Skeletal muscle cell (primary cell): ENCODE measurements at regions not wholly inside any gene's neighbourhood (a gene's known extent, or its start where the extent isn't known, plus 50 kb on each side); places are given as distances from the start of the nearest gene placed in this dataset.
A peak's percentile ranks its signal among the peaks of the same experiment; 100 is the strongest.
"Not testable (repeated sequence)": the region's sequence is repeated elsewhere in the genome, so short reads cannot be mapped to it uniquely, and the experiment has no call there.

Experiments used
- DNase-seq: peaks from one replicate; pipeline ENCODE4 v3.0.0-alpha.2; 2010; ENCODE audit warnings: low read depth
- H3K4me3 ChIP-seq: 2 replicates; pipeline ENCODE4 v1.5.1; 2011; ENCODE audit warnings: low read depth, mild to moderate bottlenecking, control low read depth, low read length, moderate library complexity

GRCh38 chr10:59018977-59019376, 157.5 kb upstream of the PHYHIPL start:
- no peak overlapping the region for H3K4me3 ChIP-seq
- DNase-seq: no peak

GRCh38 chr10:59019603-59020002, 156.8 kb upstream of the PHYHIPL start:
- H3K4me3 ChIP-seq: no peak overlapping the region
- no peak for DNase-seq

GRCh38 chr10:59020502-59020901, 155.9 kb upstream of the PHYHIPL start:
- no peak for DNase-seq
- no peak overlapping the region for H3K4me3 ChIP-seq

GRCh38 chr10:59025981-59026765, 150.3 kb upstream of the PHYHIPL start:
- H3K4me3 ChIP-seq: no peak overlapping the region
- DNase-seq: no peak

- DNase-seq: peak; percentile 13
These were observed 148.3 kb upstream of the PHYHIPL start for GRCh38 chr10:59027975-59028655.

GRCh38 chr10:59033622-59034021, 142.8 kb upstream of the PHYHIPL start:
- H3K4me3 ChIP-seq: no peak overlapping the region
- no peak for DNase-seq

More at GRCh38 chr10:59027975-59028655, 148.3 kb upstream of the PHYHIPL start:
- no peak overlapping the region for H3K4me3 ChIP-seq

- DNase-seq: no peak
- no peak overlapping the region for H3K4me3 ChIP-seq
These were observed 140.0 kb upstream of the PHYHIPL start for GRCh38 chr10:59036311-59037017.

- H3K4me3 ChIP-seq: no peak overlapping the region
- DNase-seq: no peak
These were observed 139.4 kb upstream of the PHYHIPL start for GRCh38 chr10:59037018-59037389.

GRCh38 chr10:59037506-59037905, 138.9 kb upstream of the PHYHIPL start:
- DNase-seq: no peak
- H3K4me3 ChIP-seq: no peak overlapping the region

- H3K4me3 ChIP-seq, DNase-seq: not testable (repeated sequence)
These were observed 133.1 kb upstream of the PHYHIPL start for GRCh38 chr10:59043358-59043757.

- no peak for DNase-seq
- H3K4me3 ChIP-seq: no peak overlapping the region
These were observed 129.3 kb upstream of the PHYHIPL start for GRCh38 chr10:59047180-59047579.

- H3K4me3 ChIP-seq: no peak overlapping the region
- DNase-seq: no peak
These were observed 128.4 kb upstream of the PHYHIPL start for GRCh38 chr10:59047957-59048618.

- DNase-seq, H3K4me3 ChIP-seq: not testable (repeated sequence)
These were observed 122.9 kb upstream of the PHYHIPL start for GRCh38 chr10:59053502-59053901.

GRCh38 chr10:59055045-59055444, 121.4 kb upstream of the PHYHIPL start:
- H3K4me3 ChIP-seq: no peak overlapping the region
- peak; percentile 24 for DNase-seq

GRCh38 chr10:59057345-59057744, 119.1 kb upstream of the PHYHIPL start:
- DNase-seq: no peak
- no peak overlapping the region for H3K4me3 ChIP-seq

- H3K4me3 ChIP-seq: no peak overlapping the region
- no peak for DNase-seq
These were observed 115.6 kb upstream of the PHYHIPL start for GRCh38 chr10:59060852-59061251.

GRCh38 chr10:59063491-59063890, 113.0 kb upstream of the PHYHIPL start:
- DNase-seq: no peak
- H3K4me3 ChIP-seq: no peak overlapping the region

- H3K4me3 ChIP-seq: no peak overlapping the region
- no peak for DNase-seq
These were observed 112.3 kb upstream of the PHYHIPL start for GRCh38 chr10:59064080-59064692.

- no peak for DNase-seq
- H3K4me3 ChIP-seq: no peak overlapping the region
These were observed 111.5 kb upstream of the PHYHIPL start for GRCh38 chr10:59064759-59065539.
